Duodenal mucosa (tissue), 2 donors: ENCODE measurements at regions not wholly inside any gene's neighbourhood (a gene's known extent, or its start where the extent isn't known, plus 50 kb on each side); places are given as distances from the start of the nearest gene placed in this dataset.

Experiments used
- H3K27ac ChIP-seq: one replicate; pipeline ENCODE4 v1.7.0; 2013; ENCODE audit warnings: low read depth, low read length
- H3K27me3 ChIP-seq, 2 donors: one replicate each; pipeline ENCODE4 v1.7.0; 2013; ENCODE audit warnings: low read length in 2 of 2, control low read depth in 1 of 2; ENCODE audit not compliant: insufficient read depth in 2 of 2, control insufficient read depth in 1 of 2
- H3K36me3 ChIP-seq, 2 donors: one replicate each; pipeline ENCODE4 v1.7.0; 2013; ENCODE audit warnings: low read length in 2 of 2, control low read depth in 1 of 2; ENCODE audit not compliant: insufficient read depth in 2 of 2, control insufficient read depth in 1 of 2
- H3K4me1 ChIP-seq, 2 donors: one replicate each; pipeline ENCODE4 v1.7.0; 2013; ENCODE audit warnings: low read length in 2 of 2, control low read depth in 1 of 2; ENCODE audit not compliant: insufficient read depth in 2 of 2, control insufficient read depth in 1 of 2
- H3K4me3 ChIP-seq, 2 donors: one replicate each; pipeline ENCODE4 v1.7.0; 2013; ENCODE audit warnings: low read length in 2 of 2, low read depth in 1 of 2
- H3K9ac ChIP-seq, 2 donors: one replicate each; pipeline ENCODE4 v1.7.0; 2013; ENCODE audit warnings: low read length in 2 of 2, low read depth in 1 of 2
- H3K9me3 ChIP-seq, 2 donors: one replicate each; pipeline ENCODE4 v1.7.0; 2013; ENCODE audit warnings: low read length in 2 of 2, control low read depth in 1 of 2; ENCODE audit not compliant: control insufficient read depth in 1 of 2

DNA sequence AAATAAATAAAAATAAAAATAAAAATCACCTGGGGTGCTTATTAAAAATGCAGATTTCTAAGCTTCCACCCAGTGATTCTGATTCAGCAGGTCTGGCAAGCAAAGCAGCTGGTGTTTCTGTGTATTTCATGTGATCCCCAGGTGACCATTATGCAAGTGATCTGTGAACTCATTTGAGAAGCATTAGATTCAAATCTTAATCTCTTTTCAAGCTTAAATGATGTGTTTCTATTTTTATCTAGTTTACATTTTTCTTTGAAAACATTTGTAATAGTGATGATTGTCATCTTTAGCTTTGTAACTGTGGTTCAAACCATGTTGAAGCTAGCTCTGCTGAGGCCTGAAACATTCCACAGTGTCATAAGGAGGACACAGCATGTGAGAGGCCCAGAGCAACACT is 804.8 kb upstream of the ZNF608 start:
- H3K36me3 ChIP-seq = no peaks in the 10 kb centered on the region
- no peak overlapping the region for H3K27ac ChIP-seq
- no peaks in the 10 kb centered on the region for H3K4me1 ChIP-seq
- no peaks in the 10 kb centered on the region for H3K27me3 ChIP-seq
- H3K4me3 ChIP-seq = no peak overlapping the region
- no peak overlapping the region for H3K9ac ChIP-seq
- no peaks in the 10 kb centered on the region for H3K9me3 ChIP-seq

DNA sequence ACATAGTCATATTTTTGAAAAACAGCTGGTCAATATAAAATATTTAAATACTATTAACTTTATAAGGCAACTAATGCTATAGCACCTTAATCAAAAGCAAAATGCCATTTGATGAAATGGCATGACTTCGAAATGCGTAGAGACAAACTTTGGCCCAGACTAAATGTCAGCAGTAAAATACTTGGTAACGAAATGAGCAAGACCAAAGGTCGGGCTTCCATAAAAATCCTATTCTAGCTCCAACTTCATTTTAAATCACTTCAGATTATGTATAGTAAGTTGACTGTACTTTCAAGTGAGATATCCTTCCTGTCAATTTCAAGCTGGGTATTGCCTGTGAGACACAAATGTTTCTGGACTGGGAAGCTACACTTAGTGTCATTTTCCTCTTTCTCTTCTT is 805.4 kb upstream of the ZNF608 start:
- no peaks in the 10 kb centered on the region for H3K27me3 ChIP-seq
- no peaks in the 10 kb centered on the region for H3K4me1 ChIP-seq
- no peak overlapping the region for H3K27ac ChIP-seq
- no peaks in the 10 kb centered on the region for H3K36me3 ChIP-seq
- no peaks in the 10 kb centered on the region for H3K9me3 ChIP-seq
- H3K4me3 ChIP-seq = no peak overlapping the region
- H3K9ac ChIP-seq = no peak overlapping the region

DNA sequence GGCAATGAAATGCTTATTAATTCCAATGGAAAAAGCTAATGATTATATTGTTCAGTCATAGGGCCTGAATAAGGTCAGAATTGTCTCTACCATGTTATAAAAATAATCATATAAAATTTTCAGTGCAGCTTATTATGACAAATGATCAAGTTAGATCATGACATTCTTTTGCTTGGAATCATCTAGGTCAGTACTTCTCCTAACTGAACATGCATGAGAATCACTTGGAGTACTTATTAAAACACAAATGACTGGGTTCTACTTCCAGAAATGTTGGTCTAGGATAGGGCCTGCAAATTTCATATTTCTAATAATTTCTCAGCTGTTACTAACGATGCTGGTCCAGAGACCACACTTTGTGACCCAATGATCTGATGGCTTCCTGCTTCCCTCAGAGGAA is 806.0 kb upstream of the ZNF608 start:
- Histone ChIP-seq H3K9me3 (no peaks in the 10 kb centered on the region), H3K4me3 (no peak overlapping the region), H3K4me1 (no peaks in the 10 kb centered on the region), H3K27me3 (no peaks in the 10 kb centered on the region), H3K36me3 (no peaks in the 10 kb centered on the region), H3K27ac (no peak overlapping the region), H3K9ac (no peak overlapping the region)

DNA sequence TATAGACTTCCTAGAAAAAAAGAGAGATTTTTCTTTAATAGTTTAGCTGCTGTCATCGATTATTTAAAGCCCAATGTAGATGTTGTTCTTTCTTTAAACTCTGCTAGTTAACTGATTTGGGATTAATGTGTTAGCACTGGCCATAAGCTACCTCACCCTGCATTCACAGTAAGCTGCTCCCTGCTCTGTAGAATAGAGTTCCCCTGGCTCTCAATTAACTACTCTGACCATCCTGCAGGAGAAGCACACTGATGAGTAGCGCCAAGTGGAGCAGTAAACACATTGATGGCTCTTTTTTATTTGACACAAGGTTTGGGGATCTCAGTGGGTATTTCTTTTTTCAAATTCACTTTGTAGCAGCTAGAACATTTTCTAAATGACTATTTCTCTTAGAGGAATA is 807.9 kb upstream of the ZNF608 start:
- Histone ChIP-seq H3K4me3 (no peak overlapping the region), H3K27me3 (no peaks in the 10 kb centered on the region), H3K27ac (no peak overlapping the region), H3K4me1 (no peaks in the 10 kb centered on the region), H3K36me3 (no peaks in the 10 kb centered on the region), H3K9me3 (no peaks in the 10 kb centered on the region), H3K9ac (no peak overlapping the region)

DNA sequence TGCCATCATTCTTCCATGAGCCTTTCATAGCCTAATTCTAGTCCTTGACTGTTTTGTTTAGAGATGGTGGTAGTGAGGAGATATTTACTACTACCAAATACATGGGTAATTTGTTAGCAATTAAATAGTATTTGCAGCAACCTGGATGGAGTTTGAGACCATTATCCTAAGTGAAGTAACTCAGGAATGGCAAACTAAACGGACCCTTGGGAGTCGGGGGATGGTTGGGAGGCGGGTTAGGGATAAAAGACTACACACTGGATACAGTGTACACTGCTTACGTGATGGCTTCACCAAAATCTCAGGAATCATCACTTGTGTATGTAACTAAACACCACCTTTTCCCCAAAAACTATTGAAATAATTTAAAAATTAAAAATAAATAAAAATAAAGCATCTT is 809.2 kb upstream of the ZNF608 start:
- no peaks in the 10 kb centered on the region for H3K9me3 ChIP-seq
- H3K4me1 ChIP-seq = no peaks in the 10 kb centered on the region
- H3K27me3 ChIP-seq = no peaks in the 10 kb centered on the region
- H3K4me3 ChIP-seq = no peak overlapping the region
- no peak overlapping the region for H3K27ac ChIP-seq
- H3K9ac ChIP-seq = no peak overlapping the region
- no peaks in the 10 kb centered on the region for H3K36me3 ChIP-seq

DNA sequence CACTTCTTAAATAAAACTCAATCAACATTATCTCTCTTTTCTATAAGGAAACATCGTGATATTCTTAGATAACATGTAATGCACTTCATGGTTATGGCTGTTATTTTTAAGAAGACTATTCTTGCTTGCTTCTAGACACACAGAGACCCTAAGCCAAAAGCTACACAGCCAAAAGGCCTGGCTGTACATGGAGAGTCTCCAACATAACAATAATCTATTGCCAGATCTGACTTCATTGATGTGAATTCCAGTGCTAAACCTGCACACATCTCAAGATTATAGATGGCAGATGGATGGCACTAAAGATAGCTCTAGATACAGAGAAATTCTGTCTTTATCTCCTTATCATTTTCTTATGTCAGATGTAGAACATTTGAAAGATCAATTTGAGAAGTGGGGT is 811.6 kb upstream of the ZNF608 start:
- no peak overlapping the region for H3K27ac ChIP-seq
- H3K36me3 ChIP-seq = no peaks in the 10 kb centered on the region
- no peaks in the 10 kb centered on the region for H3K9me3 ChIP-seq
- H3K4me1 ChIP-seq = no peaks in the 10 kb centered on the region
- H3K9ac ChIP-seq = no peak overlapping the region
- no peak overlapping the region for H3K4me3 ChIP-seq
- no peaks in the 10 kb centered on the region for H3K27me3 ChIP-seq

DNA sequence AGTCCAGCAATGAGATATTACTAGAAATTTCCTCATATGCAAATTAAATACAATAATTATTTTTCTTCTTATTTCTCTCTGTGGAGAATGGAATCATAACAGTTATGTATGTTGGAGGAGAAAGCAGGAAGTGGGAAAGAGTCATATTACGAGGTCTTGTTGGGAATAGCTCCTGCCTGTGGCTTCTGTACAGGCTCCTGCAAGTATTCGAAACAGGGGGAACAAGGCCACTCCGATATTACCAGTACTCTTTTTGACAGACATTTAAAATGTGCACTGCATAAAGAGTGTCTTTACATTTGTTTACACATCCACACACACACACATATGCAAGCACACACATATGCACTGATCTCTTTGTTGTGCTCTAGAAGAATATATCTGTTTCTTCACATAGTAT is 812.0 kb upstream of the ZNF608 start:
- H3K4me1 ChIP-seq = no peaks in the 10 kb centered on the region
- H3K36me3 ChIP-seq = no peaks in the 10 kb centered on the region
- no peaks in the 10 kb centered on the region for H3K27me3 ChIP-seq
- no peak overlapping the region for H3K4me3 ChIP-seq
- no peak overlapping the region for H3K9ac ChIP-seq
- no peak overlapping the region for H3K27ac ChIP-seq
- no peaks in the 10 kb centered on the region for H3K9me3 ChIP-seq

DNA sequence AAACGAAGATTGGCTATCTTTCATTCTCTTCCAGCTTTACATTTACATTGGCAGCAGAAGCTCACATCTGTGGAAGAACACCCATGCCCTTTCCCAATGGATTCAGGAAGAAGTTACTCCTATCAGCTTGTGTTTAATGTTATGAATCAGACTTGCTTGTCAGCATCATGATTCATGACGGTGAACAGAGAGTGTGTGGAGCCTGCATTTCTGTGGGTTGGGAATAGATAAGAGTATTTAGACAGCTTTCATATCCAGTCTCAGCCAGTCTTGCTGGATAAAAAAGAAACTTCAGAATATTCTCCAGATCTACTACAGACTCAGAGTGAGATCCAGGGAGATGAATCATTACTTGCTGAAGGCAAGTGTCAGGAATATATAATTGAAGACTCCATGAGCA is 812.9 kb upstream of the ZNF608 start:
- no peaks in the 10 kb centered on the region for H3K36me3 ChIP-seq
- no peaks in the 10 kb centered on the region for H3K4me1 ChIP-seq
- no peak overlapping the region for H3K4me3 ChIP-seq
- no peak overlapping the region for H3K27ac ChIP-seq
- no peak overlapping the region for H3K9ac ChIP-seq
- no peaks in the 10 kb centered on the region for H3K9me3 ChIP-seq
- H3K27me3 ChIP-seq = no peaks in the 10 kb centered on the region

DNA sequence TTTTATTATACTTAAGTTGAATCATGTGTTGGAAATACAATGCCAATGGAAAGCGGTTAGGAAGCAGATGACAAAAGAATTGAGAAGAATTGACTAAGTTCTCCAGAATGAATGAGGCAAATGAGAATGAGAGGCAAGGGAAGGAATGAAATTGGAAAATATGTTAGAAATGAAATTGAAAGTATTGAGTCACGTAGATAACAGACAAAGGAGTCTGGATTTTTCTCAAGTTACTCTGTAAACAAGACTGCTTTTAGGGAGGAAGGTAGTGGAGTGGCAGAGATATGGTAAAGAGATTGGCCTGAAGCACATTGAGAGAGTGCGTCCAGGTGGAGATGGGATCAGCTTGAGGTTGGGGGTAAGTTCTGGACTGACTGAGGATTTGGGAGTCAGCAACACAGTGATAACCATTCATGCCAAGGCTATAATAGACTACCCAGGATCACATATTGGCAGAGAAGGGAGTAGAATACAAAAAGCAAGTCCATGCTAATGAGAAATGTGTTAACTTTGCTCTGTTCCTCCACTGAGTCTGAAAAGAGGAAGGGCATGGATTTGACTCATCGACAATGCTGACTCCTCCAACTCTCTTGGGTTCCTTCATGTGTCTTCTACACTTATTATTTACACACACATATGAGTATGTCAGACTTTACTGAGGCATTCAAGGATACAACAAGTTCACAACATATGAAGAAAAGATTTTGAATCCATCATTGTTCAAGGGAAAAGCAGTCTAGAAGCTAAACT is 814.2 kb upstream of the ZNF608 start:
- no peaks in the 10 kb centered on the region for H3K4me1 ChIP-seq
- no peak overlapping the region for H3K4me3 ChIP-seq
- H3K27me3 ChIP-seq = no peaks in the 10 kb centered on the region
- no peak overlapping the region for H3K9ac ChIP-seq
- no peaks in the 10 kb centered on the region for H3K36me3 ChIP-seq
- H3K9me3 ChIP-seq = no peaks in the 10 kb centered on the region
- no peak overlapping the region for H3K27ac ChIP-seq

DNA sequence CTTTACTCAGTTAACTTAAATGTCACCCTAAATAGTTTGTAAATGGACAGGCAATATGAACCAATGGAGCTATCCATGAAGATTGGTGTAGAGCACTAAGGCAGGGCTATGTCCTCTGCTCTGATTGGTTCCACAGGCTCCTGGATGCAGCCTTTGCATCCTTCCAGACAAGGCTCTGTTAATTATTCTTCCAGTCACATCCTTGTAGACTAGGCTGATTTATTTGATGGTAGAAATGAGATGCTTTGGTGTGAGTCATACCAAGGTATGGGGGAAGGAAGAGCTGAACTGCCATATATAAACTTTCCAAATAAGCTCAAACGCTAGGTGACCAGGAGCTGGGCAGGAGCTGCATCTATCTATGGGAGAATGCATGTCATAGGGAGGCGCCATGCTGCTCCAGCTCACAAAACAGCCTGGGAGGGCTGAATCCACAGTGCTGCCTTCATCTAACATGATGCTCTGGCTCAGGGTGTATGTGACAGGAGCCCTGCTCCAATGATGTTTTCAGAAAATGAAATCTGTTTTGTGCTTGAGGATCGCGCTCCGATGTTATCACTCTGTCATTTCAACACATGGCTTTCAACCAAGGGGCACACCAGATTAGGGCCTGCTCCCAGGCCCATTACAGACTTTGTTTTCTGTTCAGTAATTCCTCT is 818.0 kb upstream of the ZNF608 start:
- no peak overlapping the region for H3K4me3 ChIP-seq
- H3K27me3 ChIP-seq = no peaks in the 10 kb centered on the region
- H3K9ac ChIP-seq = no peak overlapping the region
- H3K4me1 ChIP-seq = no peaks in the 10 kb centered on the region
- no peaks in the 10 kb centered on the region for H3K36me3 ChIP-seq
- H3K9me3 ChIP-seq = no peaks in the 10 kb centered on the region
- no peak overlapping the region for H3K27ac ChIP-seq
